ENCODE measurements at regions not wholly inside any gene's neighbourhood (a gene's known extent, or its start where the extent isn't known, plus 50 kb on each side); places are given as distances from the start of the nearest gene placed in this dataset.

GRCh38 chr4:30821275-30821674, 101.1 kb downstream of the PCDH7 start:
- WGBS, 4 donors: 75 to 91% (median 83%) methylated on average over 3 to 4 of the region's 4 CpGs
- no peak for DNase-seq
- TF ChIP-seq POLR2A (IDR thresholded peaks at IDR 0.05): no peak
- TF ChIP-seq CTCF (IDR thresholded peaks at IDR 0.05): no peak
- Histone ChIP-seq H3K27me3 (no peaks in the 10 kb centered on the region), H3K9me3 (replicated peaks in 1 of 3) (peaks cover 0 to 2% (median 0%) of the 10 kb centered on the region in 3 donors), H3K4me1 (replicated peaks in 1 of 2) (no peaks in the 10 kb centered on the region), H3K27ac (no peak overlapping the region), H3K4me3 (no peak overlapping the region), H3K36me3 (replicated peaks in 1 of 2) (no peaks in the 10 kb centered on the region)
- intact Hi-C loops (cut with DNase I): no loop called here

GRCh38 chr4:30821859-30822612, 101.9 kb downstream of the PCDH7 start:
- no peak overlapping the region for H3K4me3 ChIP-seq

DNA sequence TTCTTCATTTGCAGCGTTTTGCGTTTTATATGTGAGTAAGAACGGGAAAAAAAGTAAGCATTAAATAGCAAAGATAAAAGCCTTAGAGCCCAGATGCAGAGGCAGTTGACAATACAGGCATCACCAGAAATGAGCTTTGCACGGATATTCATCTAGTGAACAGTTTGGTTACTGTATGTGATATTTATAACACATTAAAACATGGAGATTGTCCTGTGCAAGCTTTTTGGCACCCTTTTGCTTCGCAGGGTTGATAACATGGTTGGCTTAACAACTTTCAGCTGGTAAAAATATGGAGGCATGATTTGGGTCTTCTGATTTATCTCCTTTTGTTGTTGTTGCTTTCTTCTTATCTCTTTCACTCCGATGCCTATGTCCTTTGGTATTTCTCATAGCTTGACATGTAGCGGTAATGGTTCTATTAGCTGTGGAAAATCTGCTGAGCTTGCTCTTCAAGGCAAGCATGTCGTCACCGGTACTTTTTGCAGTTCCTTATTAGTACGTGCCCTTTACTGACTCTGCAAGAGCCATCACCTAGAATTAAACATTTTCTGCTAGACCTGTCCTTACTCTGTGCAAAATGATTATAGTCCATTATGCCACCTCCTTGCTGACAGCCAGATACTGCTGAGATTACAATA, 102.9 kb downstream of the PCDH7 start:
- H3K27me3 ChIP-seq: no peaks in the 10 kb centered on the region
- intact Hi-C loops (cut with DNase I): no loop called here
- no peak overlapping the region for H3K27ac ChIP-seq
- no peak for TF ChIP-seq CTCF (IDR thresholded peaks at IDR 0.05)
- no peak for TF ChIP-seq POLR2A (IDR thresholded peaks at IDR 0.05)
- H3K36me3 ChIP-seq (replicated peaks in 1 of 2): no peaks in the 10 kb centered on the region
- H3K9me3 ChIP-seq (replicated peaks in 1 of 3): no peaks in the 10 kb centered on the region
- no peak for DNase-seq
- 72 to 82% (median 77%) methylated on average over 10 of the region's 10 CpGs for WGBS, 4 donors
- no peak overlapping the region for H3K4me3 ChIP-seq
- H3K4me1 ChIP-seq (replicated peaks in 1 of 2): no peaks in the 10 kb centered on the region

More at GRCh38 chr4:30821859-30822612, 101.9 kb downstream of the PCDH7 start:
- TF ChIP-seq POLR2A (IDR thresholded peaks at IDR 0.05): no peak
- no peak for TF ChIP-seq CTCF (IDR thresholded peaks at IDR 0.05)
- H3K27ac ChIP-seq: no peak overlapping the region
- H3K9me3 ChIP-seq (replicated peaks in 1 of 3): no peaks in the 10 kb centered on the region
- no peaks in the 10 kb centered on the region for H3K27me3 ChIP-seq
- DNase-seq: no peak
- 67 to 77% (median 72%) methylated on average over 12 of the region's 12 CpGs for WGBS, 4 donors
- no peaks in the 10 kb centered on the region for H3K36me3 ChIP-seq (replicated peaks in 1 of 2)
- H3K4me1 ChIP-seq (replicated peaks in 1 of 2): no peaks in the 10 kb centered on the region
- intact Hi-C loops (cut with DNase I): no loop called here

GRCh38 chr4:30825008-30825770, 105.0 kb downstream of the PCDH7 start:
- Histone ChIP-seq H3K27ac (no peak overlapping the region), H3K4me1 (replicated peaks in 1 of 2) (no peaks in the 10 kb centered on the region), H3K9me3 (replicated peaks in 1 of 3) (no peaks in the 10 kb centered on the region), H3K4me3 (no peak overlapping the region), H3K36me3 (replicated peaks in 1 of 2) (no peaks in the 10 kb centered on the region), H3K27me3 (no peaks in the 10 kb centered on the region)
- intact Hi-C loops (cut with DNase I): no loop called here
- TF ChIP-seq CTCF (IDR thresholded peaks at IDR 0.05) (no peak), POLR2A (IDR thresholded peaks at IDR 0.05) (no peak)
- DNase-seq: no peak
- WGBS, 4 donors: 80 to 95% (median 91%) methylated on average over 1 of the region's 1 CpG

All from adrenal gland (tissue), 9 donors.